Epithelial cell of prostate (primary cell): ENCODE measurements at regions not wholly inside any gene's neighbourhood (a gene's known extent, or its start where the extent isn't known, plus 50 kb on each side); places are given as distances from the start of the nearest gene placed in this dataset.

ENCODE experiments used
- DNase-seq: peaks from one replicate; pipeline ENCODE4 v3.0.0-alpha.2; 2011; ENCODE audit warnings: low read depth, low spot score
- H3K27ac ChIP-seq: fragments of 450-650 bp; 2 replicates; pipeline ENCODE4 v1.5.1; 2017; ENCODE audit warnings: mild to moderate bottlenecking

GRCh38 chr4:160831165-160831922 lies 1332.5 kb downstream of the FSTL5 start:
- H3K27ac ChIP-seq, result peak overlapping the region; percentile 15
- DNase-seq, result peak; percentile 31

GRCh38 chr4:160835789-160836188 lies 1328.0 kb downstream of the FSTL5 start:
- DNase-seq, result peak; percentile 60

GRCh38 chr4:160836431-160836830 lies 1327.4 kb downstream of the FSTL5 start:
- H3K27ac ChIP-seq, result peak overlapping the region; percentile 57
- DNase-seq, result peak; percentile 22

More at GRCh38 chr4:160835789-160836188, 1328.0 kb downstream of the FSTL5 start:
- peak overlapping the region; percentile 57 for H3K27ac ChIP-seq

- DNase-seq, result no peak
- H3K27ac ChIP-seq, result no peak overlapping the region
Observed at GRCh38 chr4:160846121-160846520, 1317.7 kb downstream of the FSTL5 start.

- DNase-seq, result no peak
- H3K27ac ChIP-seq, result no peak overlapping the region
Observed at GRCh38 chr4:160847228-160847627, 1316.6 kb downstream of the FSTL5 start.

GRCh38 chr4:160848489-160848888 lies 1315.3 kb downstream of the FSTL5 start:
- no peak overlapping the region for H3K27ac ChIP-seq
- no peak for DNase-seq

GRCh38 chr4:160848901-160849760 lies 1314.7 kb downstream of the FSTL5 start:
- DNase-seq, result no peak
- H3K27ac ChIP-seq, result no peak overlapping the region

- no peak for DNase-seq
- no peak overlapping the region for H3K27ac ChIP-seq
Observed at GRCh38 chr4:160864253-160864652, 1299.5 kb downstream of the FSTL5 start.

GRCh38 chr4:160869899-160870298 lies 1293.9 kb downstream of the FSTL5 start:
- no peak for DNase-seq

GRCh38 chr4:160872491-160872890 lies 1291.3 kb downstream of the FSTL5 start:
- no peak overlapping the region for H3K27ac ChIP-seq
- DNase-seq, result no peak

More at GRCh38 chr4:160869899-160870298, 1293.9 kb downstream of the FSTL5 start:
- no peak overlapping the region for H3K27ac ChIP-seq

- DNase-seq, result no peak
- no peak overlapping the region for H3K27ac ChIP-seq
Observed at GRCh38 chr4:160877087-160877790, 1286.6 kb downstream of the FSTL5 start.

- no peak overlapping the region for H3K27ac ChIP-seq
- no peak for DNase-seq
Observed at GRCh38 chr4:160880180-160880579, 1283.6 kb downstream of the FSTL5 start.

- H3K27ac ChIP-seq, result no peak overlapping the region
- no peak for DNase-seq
Observed at GRCh38 chr4:160887668-160888067, 1276.1 kb downstream of the FSTL5 start.

- DNase-seq, result no peak
- H3K27ac ChIP-seq, result no peak overlapping the region
Observed at GRCh38 chr4:160894128-160894527, 1269.7 kb downstream of the FSTL5 start.

- H3K27ac ChIP-seq, result no peak overlapping the region
- no peak for DNase-seq
Observed at GRCh38 chr4:160894809-160895208, 1269.0 kb downstream of the FSTL5 start.

- DNase-seq, result no peak
- no peak overlapping the region for H3K27ac ChIP-seq
Observed at GRCh38 chr4:160927311-160927710, 1236.5 kb downstream of the FSTL5 start.

GRCh38 chr4:160928482-160928881 lies 1235.3 kb downstream of the FSTL5 start:
- no peak overlapping the region for H3K27ac ChIP-seq
- DNase-seq, result no peak

GRCh38 chr4:160947653-160948052 lies 1216.1 kb downstream of the FSTL5 start:
- DNase-seq, result no peak
- H3K27ac ChIP-seq, result no peak overlapping the region

GRCh38 chr4:160956875-160957274 lies 1206.9 kb downstream of the FSTL5 start:
- H3K27ac ChIP-seq, result no peak overlapping the region
- DNase-seq, result no peak

GRCh38 chr4:160969925-160970324 lies 1193.9 kb downstream of the FSTL5 start:
- DNase-seq, result no peak
- no peak overlapping the region for H3K27ac ChIP-seq

GRCh38 chr4:160980091-160980490 lies 1183.7 kb downstream of the FSTL5 start:
- H3K27ac ChIP-seq, result no peak overlapping the region

More at GRCh38 chr4:160980091-160980490, 1183.7 kb downstream of the FSTL5 start:
- DNase-seq, result no peak
